Keratinocyte (primary cell): ENCODE measurements at regions not wholly inside any gene's neighbourhood (a gene's known extent, or its start where the extent isn't known, plus 50 kb on each side); places are given as distances from the start of the nearest gene placed in this dataset.

Source experiments
- CTCF ChIP-seq, 3 experiments: IDR thresholded peaks in 1 of 3; conservative IDR thresholded peaks in 1 of 3; optimal IDR thresholded peaks in 1 of 3; 2 replicates in 2 of 3; 3 replicates in 1 of 3; pipeline versions ENCODE3 to v1.5.1; 2011; ENCODE audit warnings: low read length in 3 of 3, mild to moderate bottlenecking in 3 of 3, moderate library complexity in 2 of 3, control low read depth in 1 of 3, inconsistent platforms in 1 of 3; ENCODE audit not compliant: insufficient read depth in 2 of 3; ENCODE audit errors: extremely low read depth in 1 of 3
- EZH2 ChIP-seq: IDR thresholded peaks from one replicate; pipeline ENCODE4 v1.6.1; 2012; ENCODE audit warnings: inconsistent platforms, mild to moderate bottlenecking, low read length, moderate library complexity

GRCh38 chr21:35473496-35473895 is 424.4 kb upstream of the RUNX1 start:
- TF ChIP-seq CTCF (optimal IDR thresholded peaks at IDR 0.05 in 1 of 3, IDR thresholded peaks at IDR 0.05 in 1 of 3, conservative IDR thresholded peaks at IDR 0.05 in 1 of 3; ENCODE audit: extremely low read depth in 1 of 3, insufficient read depth in 2 of 3, low read length in 3 of 3), result no peak
- no peak for TF ChIP-seq EZH2
